Suprapubic skin (tissue), 3 donors: ENCODE measurements at regions not wholly inside any gene's neighbourhood (a gene's known extent, or its start where the extent isn't known, plus 50 kb on each side); places are given as distances from the start of the nearest gene placed in this dataset.

ENCODE experiments used
- POLR2A ChIP-seq, 2 donors: fragments of 450-650 bp; IDR thresholded peaks; one replicate each; pipeline ENCODE4 v1.6.1; 2017; ENCODE audit warnings: antibody characterized with exemption in 2 of 2, mild to moderate bottlenecking in 2 of 2, moderate library complexity in 2 of 2
- TF ChIP-seq, protein P1 (sequence below), 2 donors: fragments of 200-600 bp in 1 of 2; fragments of 450-650 bp in 1 of 2; sonication (generic) in 1 of 2; IDR thresholded peaks; one replicate each; pipeline ENCODE4 v1.5.1; 2016 to 2019; ENCODE audit warnings: antibody characterized with exemption in 2 of 2, mild to moderate bottlenecking in 1 of 2, moderate library complexity in 1 of 2

DNA sequence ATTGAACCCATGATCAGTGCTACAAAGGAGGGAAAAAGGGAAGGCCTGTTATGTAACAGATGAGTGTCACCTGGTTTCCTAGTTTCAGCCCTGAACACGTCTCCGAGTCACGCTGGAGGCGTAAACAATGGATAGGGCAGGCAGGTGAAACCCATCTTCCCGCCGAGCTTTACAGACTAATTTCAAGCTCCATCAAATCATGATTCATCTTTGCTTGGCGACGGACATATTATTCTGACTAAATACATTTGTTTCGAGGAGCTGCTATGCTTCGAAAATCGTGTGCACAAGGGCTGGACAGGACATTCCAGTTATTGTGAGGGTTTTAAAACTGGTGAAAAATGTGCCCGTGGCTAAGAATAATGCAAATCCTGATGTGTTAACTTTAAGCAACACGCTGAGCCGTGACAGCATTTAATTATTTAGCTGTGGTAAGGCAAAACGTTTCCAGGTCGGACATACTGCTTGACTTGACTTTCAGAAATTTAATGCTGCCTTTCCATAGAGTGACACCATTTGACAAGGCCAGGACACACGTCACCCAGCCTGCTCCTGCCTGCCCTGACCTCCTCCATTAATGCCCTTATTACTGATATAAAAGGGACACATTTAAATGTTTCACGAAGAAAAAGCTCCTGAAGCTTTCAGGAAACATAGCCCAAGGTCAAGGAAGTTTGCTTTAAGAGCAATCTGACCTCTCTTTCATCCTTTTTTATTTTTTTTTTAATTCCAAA, 1203.5 kb upstream of the TMEM132C start:
- TF ChIP-seq, protein P1, sequence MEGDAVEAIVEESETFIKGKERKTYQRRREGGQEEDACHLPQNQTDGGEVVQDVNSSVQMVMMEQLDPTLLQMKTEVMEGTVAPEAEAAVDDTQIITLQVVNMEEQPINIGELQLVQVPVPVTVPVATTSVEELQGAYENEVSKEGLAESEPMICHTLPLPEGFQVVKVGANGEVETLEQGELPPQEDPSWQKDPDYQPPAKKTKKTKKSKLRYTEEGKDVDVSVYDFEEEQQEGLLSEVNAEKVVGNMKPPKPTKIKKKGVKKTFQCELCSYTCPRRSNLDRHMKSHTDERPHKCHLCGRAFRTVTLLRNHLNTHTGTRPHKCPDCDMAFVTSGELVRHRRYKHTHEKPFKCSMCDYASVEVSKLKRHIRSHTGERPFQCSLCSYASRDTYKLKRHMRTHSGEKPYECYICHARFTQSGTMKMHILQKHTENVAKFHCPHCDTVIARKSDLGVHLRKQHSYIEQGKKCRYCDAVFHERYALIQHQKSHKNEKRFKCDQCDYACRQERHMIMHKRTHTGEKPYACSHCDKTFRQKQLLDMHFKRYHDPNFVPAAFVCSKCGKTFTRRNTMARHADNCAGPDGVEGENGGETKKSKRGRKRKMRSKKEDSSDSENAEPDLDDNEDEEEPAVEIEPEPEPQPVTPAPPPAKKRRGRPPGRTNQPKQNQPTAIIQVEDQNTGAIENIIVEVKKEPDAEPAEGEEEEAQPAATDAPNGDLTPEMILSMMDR (IDR thresholded peaks at IDR 0.05): no peak
- TF ChIP-seq POLR2A (IDR thresholded peaks at IDR 0.05): no peak
